ENCODE measurements at regions not wholly inside any gene's neighbourhood (a gene's known extent, or its start where the extent isn't known, plus 50 kb on each side); places are given as distances from the start of the nearest gene placed in this dataset.
A peak's percentile ranks its signal among the peaks of the same experiment; 100 is the strongest.

- no peak overlapping the region for H3K9ac ChIP-seq (ENCODE audit: insufficient read depth, low read length)
- no peaks in the 10 kb centered on the region for H3K27me3 ChIP-seq (ENCODE audit: control insufficient read depth, insufficient read depth, low read length)
- no peaks in the 10 kb centered on the region for H3K79me2 ChIP-seq (ENCODE audit: control insufficient read depth, insufficient read depth, low read length)
- H4K20me1 ChIP-seq (ENCODE audit: control insufficient read depth, extremely low read depth, insufficient read depth, low read length), result no peaks in the 10 kb centered on the region
- H3K27ac ChIP-seq (ENCODE audit: insufficient read depth, low read length), result no peak overlapping the region
- H3K4me2 ChIP-seq (ENCODE audit: extremely low read depth, insufficient read depth, low read length), result no peak overlapping the region
- no peaks in the 10 kb centered on the region for H3K36me3 ChIP-seq (ENCODE audit: control insufficient read depth, insufficient read depth, low read length)
- H3K9me3 ChIP-seq (ENCODE audit: control insufficient read depth, insufficient read depth, low read depth, low read length), result no peaks in the 10 kb centered on the region
- no peak overlapping the region for H2AFZ ChIP-seq (ENCODE audit: low read length)
- no peaks in the 10 kb centered on the region for H3K4me1 ChIP-seq (ENCODE audit: control insufficient read depth, extremely low read depth, insufficient read depth, low read length)
- peak in 1 of 2 donors; percentile 0 for DNase-seq (ENCODE audit: low read depth in 2 of 2)
- no peak for TF ChIP-seq EZH2 (IDR thresholded peaks at IDR 0.05; ENCODE audit: low read length, missing control alignments)
- TF ChIP-seq CTCF (conservative IDR thresholded peaks at IDR 0.05 in 1 of 2, IDR thresholded peaks at IDR 0.05 in 1 of 2; ENCODE audit: low read depth in 1 of 2, low read length in 2 of 2), result no peak
- no peak overlapping the region for H3K4me3 ChIP-seq (replicated peaks in 1 of 4; ENCODE audit: control extremely low read depth in 1 of 4, insufficient read depth in 1 of 4, low read depth in 3 of 4, low read length in 4 of 4)
Observed at GRCh38 chr2:41647468-41648050, 400.3 kb upstream of the PKDCC start.

- no peak overlapping the region for H3K4me2 ChIP-seq (ENCODE audit: extremely low read depth, insufficient read depth, low read length)
Observed at GRCh38 chr2:41657226-41657625, 390.6 kb upstream of the PKDCC start.

GRCh38 chr2:41659758-41660157 lies 388.1 kb upstream of the PKDCC start:
- Histone ChIP-seq H2AFZ (ENCODE audit: low read length) (no peak overlapping the region), H3K4me2 (ENCODE audit: extremely low read depth, insufficient read depth, low read length) (no peak overlapping the region), H3K4me1 (ENCODE audit: control insufficient read depth, extremely low read depth, insufficient read depth, low read length) (no peaks in the 10 kb centered on the region), H3K9ac (ENCODE audit: insufficient read depth, low read length) (no peak overlapping the region), H3K4me3 (replicated peaks in 1 of 4; ENCODE audit: control extremely low read depth in 1 of 4, insufficient read depth in 1 of 4, low read depth in 3 of 4, low read length in 4 of 4) (no peak overlapping the region), H3K27ac (ENCODE audit: insufficient read depth, low read length) (no peak overlapping the region), H3K9me3 (ENCODE audit: control insufficient read depth, insufficient read depth, low read depth, low read length) (no peaks in the 10 kb centered on the region), H3K36me3 (ENCODE audit: control insufficient read depth, insufficient read depth, low read length) (no peaks in the 10 kb centered on the region), H4K20me1 (ENCODE audit: control insufficient read depth, extremely low read depth, insufficient read depth, low read length) (no peaks in the 10 kb centered on the region), H3K27me3 (ENCODE audit: control insufficient read depth, insufficient read depth, low read length) (no peaks in the 10 kb centered on the region), H3K79me2 (ENCODE audit: control insufficient read depth, insufficient read depth, low read length) (no peaks in the 10 kb centered on the region)
- no peak for DNase-seq (ENCODE audit: low read depth in 2 of 2)
- no peak for TF ChIP-seq EZH2 (IDR thresholded peaks at IDR 0.05; ENCODE audit: low read length, missing control alignments)
- no peak for TF ChIP-seq CTCF (conservative IDR thresholded peaks at IDR 0.05 in 1 of 2, IDR thresholded peaks at IDR 0.05 in 1 of 2; ENCODE audit: low read depth in 1 of 2, low read length in 2 of 2)

More at GRCh38 chr2:41657226-41657625, 390.6 kb upstream of the PKDCC start:
- H4K20me1 ChIP-seq (ENCODE audit: control insufficient read depth, extremely low read depth, insufficient read depth, low read length), result no peaks in the 10 kb centered on the region
- DNase-seq (ENCODE audit: low read depth in 2 of 2), result peak in 1 of 2 donors; percentile 2
- H3K36me3 ChIP-seq (ENCODE audit: control insufficient read depth, insufficient read depth, low read length), result no peaks in the 10 kb centered on the region
- TF ChIP-seq CTCF (conservative IDR thresholded peaks at IDR 0.05 in 1 of 2, IDR thresholded peaks at IDR 0.05 in 1 of 2; ENCODE audit: low read depth in 1 of 2, low read length in 2 of 2), result no peak
- TF ChIP-seq EZH2 (IDR thresholded peaks at IDR 0.05; ENCODE audit: low read length, missing control alignments), result no peak
- no peak overlapping the region for H3K27ac ChIP-seq (ENCODE audit: insufficient read depth, low read length)
- H3K79me2 ChIP-seq (ENCODE audit: control insufficient read depth, insufficient read depth, low read length), result no peaks in the 10 kb centered on the region
- no peak overlapping the region for H3K4me3 ChIP-seq (replicated peaks in 1 of 4; ENCODE audit: control extremely low read depth in 1 of 4, insufficient read depth in 1 of 4, low read depth in 3 of 4, low read length in 4 of 4)
- H3K9ac ChIP-seq (ENCODE audit: insufficient read depth, low read length), result no peak overlapping the region
- H3K27me3 ChIP-seq (ENCODE audit: control insufficient read depth, insufficient read depth, low read length), result no peaks in the 10 kb centered on the region
- H3K9me3 ChIP-seq (ENCODE audit: control insufficient read depth, insufficient read depth, low read depth, low read length), result no peaks in the 10 kb centered on the region
- H2AFZ ChIP-seq (ENCODE audit: low read length), result no peak overlapping the region
- H3K4me1 ChIP-seq (ENCODE audit: control insufficient read depth, extremely low read depth, insufficient read depth, low read length), result no peaks in the 10 kb centered on the region

Measured in fibroblast of lung (primary cell).